ENCODE measurements at regions not wholly inside any gene's neighbourhood (a gene's known extent, or its start where the extent isn't known, plus 50 kb on each side); places are given as distances from the start of the nearest gene placed in this dataset.

DNA sequence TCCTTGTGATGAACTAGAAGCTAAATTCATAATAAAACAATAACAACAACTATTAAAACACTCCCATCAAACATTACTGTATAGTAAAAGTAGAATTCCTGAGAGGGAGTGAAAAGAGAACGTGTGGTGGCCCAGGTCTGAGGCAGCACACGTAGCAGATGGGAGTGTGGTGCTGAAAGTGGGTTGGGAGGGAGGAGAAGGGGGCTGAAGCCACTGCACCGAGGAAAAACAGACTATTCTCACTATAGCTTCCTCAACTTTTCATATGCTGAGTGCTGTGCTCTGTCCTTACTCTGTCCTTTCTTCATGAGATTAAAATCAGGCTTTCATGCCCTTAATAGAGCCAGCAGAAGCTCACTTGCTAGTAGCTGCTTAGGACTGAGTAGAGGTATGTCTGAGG is 170.9 kb downstream of the PCSK1 start:
- H3K4me1 ChIP-seq (ENCODE audit: control insufficient read depth, insufficient read depth, low read length), result no peaks in the 10 kb centered on the region; the same call in none of the 2 replicates
- in situ Hi-C loops (cut with MboI), result no loop called here
- no peaks in the 10 kb centered on the region for H3K27me3 ChIP-seq (replicated peaks in 1 of 2; ENCODE audit: control insufficient read depth in 2 of 2, insufficient read depth in 2 of 2, low read length in 1 of 2)
- no peak for ATAC-seq
- no peak overlapping the region for H3K9ac ChIP-seq (ENCODE audit: control insufficient read depth, insufficient read depth, low read length)
- ChIA-PET RAD21 (ENCODE audit: unreplicated experiment) (no interaction called here), POLR2A (no interaction called here), CTCF (interaction anchor here (1.0 kb wide), 1 partner anchor 75 kb away, joined by 3 read pairs; no protein-coding TSS in a partner anchor), SMC1A (ENCODE audit: uncharacterized antibody, unreplicated experiment) (interaction anchor here (1.2 to 1.4 kb wide), 3 partner anchors 12 to 27 kb away, joined by 3 to 10 read pairs (median 3); no protein-coding TSS in a partner anchor)
- no peaks in the 10 kb centered on the region for H3K36me3 ChIP-seq (ENCODE audit: control insufficient read depth in 2 of 2, insufficient read depth in 2 of 2, low read length in 1 of 2)
- DNase-seq (ENCODE audit: low read depth, low spot score), result no peak
- no peaks in the 10 kb centered on the region for H4K20me1 ChIP-seq (ENCODE audit: control insufficient read depth, insufficient read depth)
- BruUV-seq (replicated peaks), result no TSS peak
- H2AFZ ChIP-seq (ENCODE audit: control insufficient read depth, low read depth, low read length), result no peak overlapping the region
- H3K9me3 ChIP-seq (replicated peaks; ENCODE audit: control insufficient read depth, insufficient read depth, low read length), result peaks cover 2% of the 10 kb centered on the region
- H3K4me2 ChIP-seq (ENCODE audit: control insufficient read depth, insufficient read depth), result no peak overlapping the region
- no peak overlapping the region for H3K27ac ChIP-seq (ENCODE audit: control insufficient read depth, insufficient read depth)
- TF ChIP-seq NR2F1 (conservative IDR thresholded peaks at IDR 0.05) (no peak), BCL11A (IDR thresholded peaks at IDR 0.05; ENCODE audit: low read depth, low read length) (no peak), MEF2A (IDR thresholded peaks at IDR 0.05; ENCODE audit: insufficient read depth, low read depth, low read length) (no peak), RBBP5 (conservative IDR thresholded peaks at IDR 0.05) (no peak), IKZF1 (conservative IDR thresholded peaks at IDR 0.05) (no peak), SRF (IDR thresholded peaks at IDR 0.05; ENCODE audit: low read depth in 2 of 2, low read length in 2 of 2) (no peak), RFX5 (IDR thresholded peaks at IDR 0.05; ENCODE audit: low read depth, low read length) (no peak), FOXK2 (IDR thresholded peaks at IDR 0.05) (no peak), WRNIP1 (IDR thresholded peaks at IDR 0.05; ENCODE audit: borderline replicate concordance, low read depth, low read length) (no peak), HDGF (IDR thresholded peaks at IDR 0.05) (no peak), ZNF207 (IDR thresholded peaks at IDR 0.05; ENCODE audit: borderline replicate concordance) (no peak), KAT2A (conservative IDR thresholded peaks at IDR 0.05; ENCODE audit: control insufficient read depth, low read depth, low read length) (no peak)
- TF ChIP-seq, protein P1, sequence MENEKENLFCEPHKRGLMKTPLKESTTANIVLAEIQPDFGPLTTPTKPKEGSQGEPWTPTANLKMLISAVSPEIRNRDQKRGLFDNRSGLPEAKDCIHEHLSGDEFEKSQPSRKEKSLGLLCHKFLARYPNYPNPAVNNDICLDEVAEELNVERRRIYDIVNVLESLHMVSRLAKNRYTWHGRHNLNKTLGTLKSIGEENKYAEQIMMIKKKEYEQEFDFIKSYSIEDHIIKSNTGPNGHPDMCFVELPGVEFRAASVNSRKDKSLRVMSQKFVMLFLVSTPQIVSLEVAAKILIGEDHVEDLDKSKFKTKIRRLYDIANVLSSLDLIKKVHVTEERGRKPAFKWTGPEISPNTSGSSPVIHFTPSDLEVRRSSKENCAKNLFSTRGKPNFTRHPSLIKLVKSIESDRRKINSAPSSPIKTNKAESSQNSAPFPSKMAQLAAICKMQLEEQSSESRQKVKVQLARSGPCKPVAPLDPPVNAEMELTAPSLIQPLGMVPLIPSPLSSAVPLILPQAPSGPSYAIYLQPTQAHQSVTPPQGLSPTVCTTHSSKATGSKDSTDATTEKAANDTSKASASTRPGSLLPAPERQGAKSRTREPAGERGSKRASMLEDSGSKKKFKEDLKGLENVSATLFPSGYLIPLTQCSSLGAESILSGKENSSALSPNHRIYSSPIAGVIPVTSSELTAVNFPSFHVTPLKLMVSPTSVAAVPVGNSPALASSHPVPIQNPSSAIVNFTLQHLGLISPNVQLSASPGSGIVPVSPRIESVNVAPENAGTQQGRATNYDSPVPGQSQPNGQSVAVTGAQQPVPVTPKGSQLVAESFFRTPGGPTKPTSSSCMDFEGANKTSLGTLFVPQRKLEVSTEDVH (IDR thresholded peaks at IDR 0.05; ENCODE audit: low read depth, partially characterized antibody), result no peak
- TF ChIP-seq, protein P2, sequence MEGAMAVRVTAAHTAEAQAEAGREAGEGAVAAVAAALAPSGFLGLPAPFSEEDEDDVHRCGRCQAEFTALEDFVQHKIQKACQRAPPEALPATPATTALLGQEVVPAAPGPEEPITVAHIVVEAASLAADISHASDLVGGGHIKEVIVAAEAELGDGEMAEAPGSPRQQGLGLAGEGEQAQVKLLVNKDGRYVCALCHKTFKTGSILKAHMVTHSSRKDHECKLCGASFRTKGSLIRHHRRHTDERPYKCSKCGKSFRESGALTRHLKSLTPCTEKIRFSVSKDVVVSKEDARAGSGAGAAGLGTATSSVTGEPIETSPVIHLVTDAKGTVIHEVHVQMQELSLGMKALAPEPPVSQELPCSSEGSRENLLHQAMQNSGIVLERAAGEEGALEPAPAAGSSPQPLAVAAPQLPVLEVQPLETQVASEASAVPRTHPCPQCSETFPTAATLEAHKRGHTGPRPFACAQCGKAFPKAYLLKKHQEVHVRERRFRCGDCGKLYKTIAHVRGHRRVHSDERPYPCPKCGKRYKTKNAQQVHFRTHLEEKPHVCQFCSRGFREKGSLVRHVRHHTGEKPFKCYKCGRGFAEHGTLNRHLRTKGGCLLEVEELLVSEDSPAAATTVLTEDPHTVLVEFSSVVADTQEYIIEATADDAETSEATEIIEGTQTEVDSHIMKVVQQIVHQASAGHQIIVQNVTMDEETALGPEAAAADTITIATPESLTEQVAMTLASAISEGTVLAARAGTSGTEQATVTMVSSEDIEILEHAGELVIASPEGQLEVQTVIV (IDR thresholded peaks at IDR 0.05; ENCODE audit: borderline replicate concordance, partially characterized antibody), result no peak
- intact Hi-C loops (cut with micrococcal nuclease; ENCODE audit: unreplicated experiment), result no loop called here
- 44% methylated on average over 3 of the region's 3 CpGs for WGBS (ENCODE audit: insufficient coverage, insufficient replicate concordance, low lambda C conversion rate, missing lambda C conversion rate)
- FAIRE-seq, result no peak
- no peaks in the 10 kb centered on the region for H3K79me2 ChIP-seq (ENCODE audit: control insufficient read depth, insufficient read depth, low read length)
- no peak overlapping the region for H3K4me3 ChIP-seq
